HEK293 (cell line): ENCODE measurements at regions not wholly inside any gene's neighbourhood (a gene's known extent, or its start where the extent isn't known, plus 50 kb on each side); places are given as distances from the start of the nearest gene placed in this dataset.

Source experiments
- GLIS1 ChIP-seq: fragments of 450-650 bp; formaldehyde crosslinking; IDR thresholded peaks from 2 replicates; pipeline ENCODE4 v1.5.1; 2016; ENCODE audit warnings: missing biosample characterization, missing genetic modification characterization
- KLF10 ChIP-seq: fragments of 450-650 bp; IDR thresholded peaks from 2 replicates; pipeline ENCODE4 v1.5.1; 2018; ENCODE audit warnings: missing biosample characterization, mild to moderate bottlenecking, missing genetic modification characterization
- ZBTB7A ChIP-seq: fragments of 450-650 bp; formaldehyde crosslinking; IDR thresholded peaks from 2 replicates; pipeline ENCODE4 v1.5.1; 2016; ENCODE audit warnings: low read depth, missing biosample characterization, missing genetic modification characterization
- ZNF266 ChIP-seq: fragments of 450-650 bp; formaldehyde crosslinking; IDR thresholded peaks from 2 replicates; pipeline ENCODE4 v1.5.1; 2016; ENCODE audit warnings: missing biosample characterization, missing genetic modification characterization, low read depth
- ZNF510 ChIP-seq: fragments of 450-650 bp; formaldehyde crosslinking; IDR thresholded peaks from 2 replicates; pipeline ENCODE4 v1.5.1; 2018; ENCODE audit warnings: mild to moderate bottlenecking, missing genetic modification characterization, missing biosample characterization; ENCODE audit not compliant: insufficient replicate concordance
- TF ChIP-seq, protein P1 (sequence below): fragments of 450-650 bp; formaldehyde crosslinking; IDR thresholded peaks from 2 replicates; pipeline ENCODE4 v1.5.1; 2016; ENCODE audit warnings: missing biosample characterization, missing genetic modification characterization
- TF ChIP-seq, protein P2 (sequence below): IDR thresholded peaks from 2 replicates; pipeline ENCODE4 v1.6.1; 2011; ENCODE audit warnings: mild to moderate bottlenecking, low read depth, low read length, borderline replicate concordance
- TF ChIP-seq, protein P3 (sequence below): fragments of 450-650 bp; formaldehyde crosslinking; IDR thresholded peaks from 2 replicates; pipeline ENCODE4 v1.5.1; 2016; ENCODE audit warnings: missing biosample characterization, missing genetic modification characterization
- TF ChIP-seq, protein P4 (sequence below): fragments of 450-650 bp; formaldehyde crosslinking; conservative IDR thresholded peaks from 2 replicates; pipeline ENCODE4 v1.5.1; 2016; ENCODE audit warnings: low read depth, missing biosample characterization, missing genetic modification characterization
- TF ChIP-seq, protein P5 (sequence below): fragments of 450-650 bp; formaldehyde crosslinking; IDR thresholded peaks from 2 replicates; pipeline ENCODE4 v1.5.1; 2016; ENCODE audit warnings: missing biosample characterization, missing genetic modification characterization, low read depth
- TF ChIP-seq, protein P6 (sequence below): fragments of 450-650 bp; formaldehyde crosslinking; IDR thresholded peaks from 2 replicates; pipeline ENCODE4 v1.5.1; 2016; ENCODE audit warnings: missing biosample characterization, missing genetic modification characterization
- TF ChIP-seq, protein P7 (sequence below): fragments of 450-650 bp; formaldehyde crosslinking; IDR thresholded peaks from 2 replicates; pipeline ENCODE4 v1.5.1; 2016; ENCODE audit warnings: missing biosample characterization, missing genetic modification characterization
- TF ChIP-seq, protein P8 (sequence below): fragments of 450-650 bp; formaldehyde crosslinking; IDR thresholded peaks from 2 replicates; pipeline ENCODE4 v1.5.1; 2016; ENCODE audit warnings: missing biosample characterization, missing genetic modification characterization

DNA sequence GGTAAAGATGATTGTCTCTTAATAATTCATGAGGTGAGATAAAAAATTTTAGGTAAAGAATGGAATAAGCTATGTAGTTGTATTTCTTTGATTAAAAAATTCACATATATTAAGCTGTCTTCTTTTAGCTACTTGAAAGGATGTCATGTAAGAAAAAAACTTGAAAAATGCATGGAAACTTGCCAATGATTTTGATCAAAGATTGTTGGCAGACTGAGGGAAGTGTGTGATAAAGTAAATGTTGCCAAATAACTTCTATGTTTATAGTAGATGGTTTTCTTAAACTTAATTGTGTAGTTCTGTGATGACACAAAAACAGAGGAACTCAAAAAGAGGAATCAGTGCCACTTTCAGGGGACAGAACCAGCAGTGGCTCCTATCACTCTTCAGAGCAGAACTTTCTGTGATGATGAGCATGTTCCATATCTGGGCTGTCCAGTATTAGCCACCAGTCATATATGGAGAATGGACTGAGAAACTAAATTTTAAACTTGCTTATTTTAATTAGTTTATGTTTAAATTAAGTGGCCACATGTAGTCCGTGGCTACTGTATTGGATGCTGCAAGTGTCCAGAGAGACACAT, 51.9 kb upstream of the SLC38A11 start:
- TF ChIP-seq, protein P1, sequence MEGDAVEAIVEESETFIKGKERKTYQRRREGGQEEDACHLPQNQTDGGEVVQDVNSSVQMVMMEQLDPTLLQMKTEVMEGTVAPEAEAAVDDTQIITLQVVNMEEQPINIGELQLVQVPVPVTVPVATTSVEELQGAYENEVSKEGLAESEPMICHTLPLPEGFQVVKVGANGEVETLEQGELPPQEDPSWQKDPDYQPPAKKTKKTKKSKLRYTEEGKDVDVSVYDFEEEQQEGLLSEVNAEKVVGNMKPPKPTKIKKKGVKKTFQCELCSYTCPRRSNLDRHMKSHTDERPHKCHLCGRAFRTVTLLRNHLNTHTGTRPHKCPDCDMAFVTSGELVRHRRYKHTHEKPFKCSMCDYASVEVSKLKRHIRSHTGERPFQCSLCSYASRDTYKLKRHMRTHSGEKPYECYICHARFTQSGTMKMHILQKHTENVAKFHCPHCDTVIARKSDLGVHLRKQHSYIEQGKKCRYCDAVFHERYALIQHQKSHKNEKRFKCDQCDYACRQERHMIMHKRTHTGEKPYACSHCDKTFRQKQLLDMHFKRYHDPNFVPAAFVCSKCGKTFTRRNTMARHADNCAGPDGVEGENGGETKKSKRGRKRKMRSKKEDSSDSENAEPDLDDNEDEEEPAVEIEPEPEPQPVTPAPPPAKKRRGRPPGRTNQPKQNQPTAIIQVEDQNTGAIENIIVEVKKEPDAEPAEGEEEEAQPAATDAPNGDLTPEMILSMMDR: no peak
- TF ChIP-seq, protein P2, sequence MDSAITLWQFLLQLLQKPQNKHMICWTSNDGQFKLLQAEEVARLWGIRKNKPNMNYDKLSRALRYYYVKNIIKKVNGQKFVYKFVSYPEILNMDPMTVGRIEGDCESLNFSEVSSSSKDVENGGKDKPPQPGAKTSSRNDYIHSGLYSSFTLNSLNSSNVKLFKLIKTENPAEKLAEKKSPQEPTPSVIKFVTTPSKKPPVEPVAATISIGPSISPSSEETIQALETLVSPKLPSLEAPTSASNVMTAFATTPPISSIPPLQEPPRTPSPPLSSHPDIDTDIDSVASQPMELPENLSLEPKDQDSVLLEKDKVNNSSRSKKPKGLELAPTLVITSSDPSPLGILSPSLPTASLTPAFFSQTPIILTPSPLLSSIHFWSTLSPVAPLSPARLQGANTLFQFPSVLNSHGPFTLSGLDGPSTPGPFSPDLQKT: no peak
- TF ChIP-seq KLF10 (tag by site-specific recombination): no peak
- TF ChIP-seq, protein P3, sequence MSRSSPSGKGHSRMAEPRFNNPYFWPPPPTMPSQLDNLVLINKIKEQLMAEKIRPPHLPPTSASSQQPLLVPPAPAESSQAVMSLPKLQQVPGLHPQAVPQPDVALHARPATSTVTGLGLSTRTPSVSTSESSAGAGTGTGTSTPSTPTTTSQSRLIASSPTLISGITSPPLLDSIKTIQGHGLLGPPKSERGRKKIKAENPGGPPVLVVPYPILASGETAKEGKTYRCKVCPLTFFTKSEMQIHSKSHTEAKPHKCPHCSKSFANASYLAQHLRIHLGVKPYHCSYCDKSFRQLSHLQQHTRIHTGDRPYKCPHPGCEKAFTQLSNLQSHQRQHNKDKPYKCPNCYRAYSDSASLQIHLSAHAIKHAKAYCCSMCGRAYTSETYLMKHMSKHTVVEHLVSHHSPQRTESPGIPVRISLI (tag by site-specific recombination): no peak
- TF ChIP-seq, protein P4, sequence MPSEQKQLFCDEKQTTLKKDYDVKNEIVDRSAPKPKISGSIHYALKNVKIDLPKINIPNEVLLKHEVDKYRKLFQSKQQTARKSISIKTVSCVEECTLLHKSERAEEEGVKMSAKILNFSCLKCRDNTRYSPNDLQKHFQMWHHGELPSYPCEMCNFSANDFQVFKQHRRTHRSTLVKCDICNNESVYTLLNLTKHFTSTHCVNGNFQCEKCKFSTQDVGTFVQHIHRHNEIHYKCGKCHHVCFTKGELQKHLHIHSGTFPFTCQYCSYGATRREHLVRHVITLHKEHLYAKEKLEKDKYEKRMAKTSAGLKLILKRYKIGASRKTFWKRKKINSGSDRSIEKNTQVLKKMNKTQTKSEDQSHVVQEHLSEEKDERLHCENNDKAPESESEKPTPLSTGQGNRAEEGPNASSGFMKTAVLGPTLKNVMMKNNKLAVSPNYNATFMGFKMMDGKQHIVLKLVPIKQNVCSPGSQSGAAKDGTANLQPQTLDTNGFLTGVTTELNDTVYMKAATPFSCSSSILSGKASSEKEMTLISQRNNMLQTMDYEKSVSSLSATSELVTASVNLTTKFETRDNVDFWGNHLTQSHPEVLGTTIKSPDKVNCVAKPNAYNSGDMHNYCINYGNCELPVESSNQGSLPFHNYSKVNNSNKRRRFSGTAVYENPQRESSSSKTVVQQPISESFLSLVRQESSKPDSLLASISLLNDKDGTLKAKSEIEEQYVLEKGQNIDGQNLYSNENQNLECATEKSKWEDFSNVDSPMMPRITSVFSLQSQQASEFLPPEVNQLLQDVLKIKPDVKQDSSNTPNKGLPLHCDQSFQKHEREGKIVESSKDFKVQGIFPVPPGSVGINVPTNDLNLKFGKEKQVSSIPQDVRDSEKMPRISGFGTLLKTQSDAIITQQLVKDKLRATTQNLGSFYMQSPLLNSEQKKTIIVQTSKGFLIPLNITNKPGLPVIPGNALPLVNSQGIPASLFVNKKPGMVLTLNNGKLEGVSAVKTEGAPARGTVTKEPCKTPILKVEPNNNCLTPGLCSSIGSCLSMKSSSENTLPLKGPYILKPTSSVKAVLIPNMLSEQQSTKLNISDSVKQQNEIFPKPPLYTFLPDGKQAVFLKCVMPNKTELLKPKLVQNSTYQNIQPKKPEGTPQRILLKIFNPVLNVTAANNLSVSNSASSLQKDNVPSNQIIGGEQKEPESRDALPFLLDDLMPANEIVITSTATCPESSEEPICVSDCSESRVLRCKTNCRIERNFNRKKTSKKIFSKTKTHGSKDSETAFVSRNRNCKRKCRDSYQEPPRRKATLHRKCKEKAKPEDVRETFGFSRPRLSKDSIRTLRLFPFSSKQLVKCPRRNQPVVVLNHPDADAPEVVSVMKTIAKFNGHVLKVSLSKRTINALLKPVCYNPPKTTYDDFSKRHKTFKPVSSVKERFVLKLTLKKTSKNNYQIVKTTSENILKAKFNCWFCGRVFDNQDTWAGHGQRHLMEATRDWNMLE: no peak
- no peak for TF ChIP-seq GLIS1
- TF ChIP-seq ZBTB7A (tag by site-specific recombination): no peak
- TF ChIP-seq, protein P5, sequence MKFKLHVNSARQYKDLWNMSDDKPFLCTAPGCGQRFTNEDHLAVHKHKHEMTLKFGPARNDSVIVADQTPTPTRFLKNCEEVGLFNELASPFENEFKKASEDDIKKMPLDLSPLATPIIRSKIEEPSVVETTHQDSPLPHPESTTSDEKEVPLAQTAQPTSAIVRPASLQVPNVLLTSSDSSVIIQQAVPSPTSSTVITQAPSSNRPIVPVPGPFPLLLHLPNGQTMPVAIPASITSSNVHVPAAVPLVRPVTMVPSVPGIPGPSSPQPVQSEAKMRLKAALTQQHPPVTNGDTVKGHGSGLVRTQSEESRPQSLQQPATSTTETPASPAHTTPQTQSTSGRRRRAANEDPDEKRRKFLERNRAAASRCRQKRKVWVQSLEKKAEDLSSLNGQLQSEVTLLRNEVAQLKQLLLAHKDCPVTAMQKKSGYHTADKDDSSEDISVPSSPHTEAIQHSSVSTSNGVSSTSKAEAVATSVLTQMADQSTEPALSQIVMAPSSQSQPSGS (tag by site-specific recombination): no peak
- TF ChIP-seq, protein P6, sequence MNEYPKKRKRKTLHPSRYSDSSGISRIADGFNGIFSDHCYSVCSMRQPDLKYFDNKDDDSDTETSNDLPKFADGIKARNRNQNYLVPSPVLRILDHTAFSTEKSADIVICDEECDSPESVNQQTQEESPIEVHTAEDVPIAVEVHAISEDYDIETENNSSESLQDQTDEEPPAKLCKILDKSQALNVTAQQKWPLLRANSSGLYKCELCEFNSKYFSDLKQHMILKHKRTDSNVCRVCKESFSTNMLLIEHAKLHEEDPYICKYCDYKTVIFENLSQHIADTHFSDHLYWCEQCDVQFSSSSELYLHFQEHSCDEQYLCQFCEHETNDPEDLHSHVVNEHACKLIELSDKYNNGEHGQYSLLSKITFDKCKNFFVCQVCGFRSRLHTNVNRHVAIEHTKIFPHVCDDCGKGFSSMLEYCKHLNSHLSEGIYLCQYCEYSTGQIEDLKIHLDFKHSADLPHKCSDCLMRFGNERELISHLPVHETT (tag by site-specific recombination): no peak
- no peak for TF ChIP-seq ZNF266 (tag by site-specific recombination)
- TF ChIP-seq ZNF510 (tag by site-specific recombination): no peak
- TF ChIP-seq, protein P7, sequence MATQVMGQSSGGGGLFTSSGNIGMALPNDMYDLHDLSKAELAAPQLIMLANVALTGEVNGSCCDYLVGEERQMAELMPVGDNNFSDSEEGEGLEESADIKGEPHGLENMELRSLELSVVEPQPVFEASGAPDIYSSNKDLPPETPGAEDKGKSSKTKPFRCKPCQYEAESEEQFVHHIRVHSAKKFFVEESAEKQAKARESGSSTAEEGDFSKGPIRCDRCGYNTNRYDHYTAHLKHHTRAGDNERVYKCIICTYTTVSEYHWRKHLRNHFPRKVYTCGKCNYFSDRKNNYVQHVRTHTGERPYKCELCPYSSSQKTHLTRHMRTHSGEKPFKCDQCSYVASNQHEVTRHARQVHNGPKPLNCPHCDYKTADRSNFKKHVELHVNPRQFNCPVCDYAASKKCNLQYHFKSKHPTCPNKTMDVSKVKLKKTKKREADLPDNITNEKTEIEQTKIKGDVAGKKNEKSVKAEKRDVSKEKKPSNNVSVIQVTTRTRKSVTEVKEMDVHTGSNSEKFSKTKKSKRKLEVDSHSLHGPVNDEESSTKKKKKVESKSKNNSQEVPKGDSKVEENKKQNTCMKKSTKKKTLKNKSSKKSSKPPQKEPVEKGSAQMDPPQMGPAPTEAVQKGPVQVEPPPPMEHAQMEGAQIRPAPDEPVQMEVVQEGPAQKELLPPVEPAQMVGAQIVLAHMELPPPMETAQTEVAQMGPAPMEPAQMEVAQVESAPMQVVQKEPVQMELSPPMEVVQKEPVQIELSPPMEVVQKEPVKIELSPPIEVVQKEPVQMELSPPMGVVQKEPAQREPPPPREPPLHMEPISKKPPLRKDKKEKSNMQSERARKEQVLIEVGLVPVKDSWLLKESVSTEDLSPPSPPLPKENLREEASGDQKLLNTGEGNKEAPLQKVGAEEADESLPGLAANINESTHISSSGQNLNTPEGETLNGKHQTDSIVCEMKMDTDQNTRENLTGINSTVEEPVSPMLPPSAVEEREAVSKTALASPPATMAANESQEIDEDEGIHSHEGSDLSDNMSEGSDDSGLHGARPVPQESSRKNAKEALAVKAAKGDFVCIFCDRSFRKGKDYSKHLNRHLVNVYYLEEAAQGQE (tag by site-specific recombination): no peak
- TF ChIP-seq, protein P8, sequence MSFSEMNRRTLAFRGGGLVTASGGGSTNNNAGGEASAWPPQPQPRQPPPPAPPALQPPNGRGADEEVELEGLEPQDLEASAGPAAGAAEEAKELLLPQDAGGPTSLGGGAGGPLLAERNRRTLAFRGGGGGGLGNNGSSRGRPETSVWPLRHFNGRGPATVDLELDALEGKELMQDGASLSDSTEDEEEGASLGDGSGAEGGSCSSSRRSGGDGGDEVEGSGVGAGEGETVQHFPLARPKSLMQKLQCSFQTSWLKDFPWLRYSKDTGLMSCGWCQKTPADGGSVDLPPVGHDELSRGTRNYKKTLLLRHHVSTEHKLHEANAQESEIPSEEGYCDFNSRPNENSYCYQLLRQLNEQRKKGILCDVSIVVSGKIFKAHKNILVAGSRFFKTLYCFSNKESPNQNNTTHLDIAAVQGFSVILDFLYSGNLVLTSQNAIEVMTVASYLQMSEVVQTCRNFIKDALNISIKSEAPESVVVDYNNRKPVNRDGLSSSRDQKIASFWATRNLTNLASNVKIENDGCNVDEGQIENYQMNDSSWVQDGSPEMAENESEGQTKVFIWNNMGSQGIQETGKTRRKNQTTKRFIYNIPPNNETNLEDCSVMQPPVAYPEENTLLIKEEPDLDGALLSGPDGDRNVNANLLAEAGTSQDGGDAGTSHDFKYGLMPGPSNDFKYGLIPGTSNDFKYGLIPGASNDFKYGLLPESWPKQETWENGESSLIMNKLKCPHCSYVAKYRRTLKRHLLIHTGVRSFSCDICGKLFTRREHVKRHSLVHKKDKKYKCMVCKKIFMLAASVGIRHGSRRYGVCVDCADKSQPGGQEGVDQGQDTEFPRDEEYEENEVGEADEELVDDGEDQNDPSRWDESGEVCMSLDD (tag by site-specific recombination): no peak
